Small intestine (tissue), 7 donors: ENCODE measurements at regions not wholly inside any gene's neighbourhood (a gene's known extent, or its start where the extent isn't known, plus 50 kb on each side); places are given as distances from the start of the nearest gene placed in this dataset.

ENCODE experiments used
- DNase-seq, 2 donors: peaks; one replicate each; pipeline versions ENCODE4 v3.0.0 to v3.0.0-alpha.2; 2013
- FAIRE-seq: peaks from 2 replicates; lab custom pipeline; 2012; peaks lifted over from hg19 to GRCh38; lab: Jason Lieb, UNC
- H3K27ac ChIP-seq, 3 donors: one replicate each; pipeline ENCODE4 v1.5.1; 2013; ENCODE audit warnings: low read length in 2 of 3, mild to moderate bottlenecking in 2 of 3, control low read depth in 1 of 3, inconsistent platforms in 1 of 3, low read depth in 1 of 3, moderate library complexity in 1 of 3
- H3K27me3 ChIP-seq, 3 donors: one replicate each; pipeline ENCODE4 v1.6.1; 2013; ENCODE audit warnings: low read length in 3 of 3, inconsistent platforms in 1 of 3; ENCODE audit not compliant: control insufficient read depth in 3 of 3, insufficient read depth in 3 of 3
- H3K36me3 ChIP-seq, 3 donors: one replicate each; pipeline ENCODE4 v1.6.1; 2013; ENCODE audit warnings: low read length in 3 of 3, inconsistent platforms in 1 of 3, low read depth in 1 of 3, mild to moderate bottlenecking in 1 of 3, moderate library complexity in 1 of 3; ENCODE audit not compliant: control insufficient read depth in 3 of 3, insufficient read depth in 2 of 3
- H3K4me1 ChIP-seq, 3 donors: one replicate each; pipeline ENCODE4 v1.6.1; 2013; ENCODE audit warnings: low read length in 2 of 3, inconsistent platforms in 1 of 3, low read depth in 1 of 3, mild to moderate bottlenecking in 1 of 3, moderate library complexity in 1 of 3; ENCODE audit not compliant: control insufficient read depth in 3 of 3, insufficient read depth in 2 of 3
- H3K4me3 ChIP-seq, 3 donors: one replicate each; pipeline ENCODE4 v1.5.1; 2013; ENCODE audit warnings: low read length in 3 of 3, control low read depth in 1 of 3, inconsistent platforms in 1 of 3, low read depth in 1 of 3, mild to moderate bottlenecking in 1 of 3, moderate library complexity in 1 of 3
- H3K9me3 ChIP-seq, 2 donors: one replicate each; pipeline ENCODE4 v1.6.1; 2013; ENCODE audit warnings: low read depth in 1 of 2, low read length in 1 of 2; ENCODE audit not compliant: control insufficient read depth in 2 of 2, insufficient read depth in 1 of 2
- WGBS, 3 donors: extraction: QIAGEN DNeasy Blood & Tissue Kit; methylation state at CpG; one replicate each; pipeline ENCODE4 v1.1.7; 2013; 5-methylcytosine and 5-hydroxymethylcytosine counted together
- donor health status: healthy with polysubstance abuse.
- donor health status: control.
- donor health status: control.
- donor health status: Bipolar disorder and iron deficiency.
- donor health status: healthy.

- H3K27me3 ChIP-seq = no peaks in the 10 kb centered on the region
- H3K27ac ChIP-seq = no peak overlapping the region
- no peak overlapping the region for H3K4me3 ChIP-seq
- no peaks in the 10 kb centered on the region for H3K4me1 ChIP-seq
- no peaks in the 10 kb centered on the region for H3K9me3 ChIP-seq
- DNase-seq (no peak), FAIRE-seq (no peak)
- no peaks in the 10 kb centered on the region for H3K36me3 ChIP-seq
- WGBS, 3 donors = 88 to 92% (median 91%) methylated on average over 1 of the region's 1 CpG
Measured at GRCh38 chr11:106329273-106330018, 252.0 kb downstream of the AASDHPPT start.

GRCh38 chr11:106331176-106331575 is 253.7 kb downstream of the AASDHPPT start:
- no peak for FAIRE-seq
- no peak overlapping the region for H3K4me3 ChIP-seq
- no peaks in the 10 kb centered on the region for H3K27me3 ChIP-seq

DNA sequence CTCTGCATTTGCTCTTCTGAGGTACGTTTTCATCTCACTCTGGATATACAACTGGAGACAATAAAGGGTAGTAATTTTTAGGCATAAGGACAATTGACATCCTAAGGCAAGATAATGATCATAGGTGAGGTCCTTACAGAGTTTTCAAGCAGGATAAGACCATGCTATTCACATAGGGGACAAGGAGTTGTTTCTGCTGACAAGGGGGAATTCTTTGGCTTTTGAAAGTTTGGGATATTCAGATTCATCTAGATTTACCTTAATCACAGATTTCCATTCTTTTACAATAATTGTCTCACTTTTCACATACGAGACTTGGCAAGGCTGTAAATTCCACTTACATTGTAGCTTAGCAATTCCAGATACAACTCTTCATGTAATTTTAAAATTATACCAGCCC is 256.2 kb downstream of the AASDHPPT start:
- Histone ChIP-seq H3K27me3 (no peaks in the 10 kb centered on the region), H3K4me3 (no peak overlapping the region), H3K9me3 (no peaks in the 10 kb centered on the region), H3K27ac (no peak overlapping the region), H3K4me1 (no peaks in the 10 kb centered on the region), H3K36me3 (no peaks in the 10 kb centered on the region)
- FAIRE-seq (no peak), DNase-seq (no peak)
- WGBS, 3 donors = 61 to 75% (median 73%) methylated on average over 2 of the region's 2 CpGs

More at GRCh38 chr11:106331176-106331575, 253.7 kb downstream of the AASDHPPT start:
- DNase-seq = no peak
- no peaks in the 10 kb centered on the region for H3K4me1 ChIP-seq
- H3K27ac ChIP-seq = no peak overlapping the region
- WGBS, 3 donors = 81 to 88% (median 88%) methylated on average over 3 of the region's 3 CpGs
- no peaks in the 10 kb centered on the region for H3K9me3 ChIP-seq
- no peaks in the 10 kb centered on the region for H3K36me3 ChIP-seq

DNA sequence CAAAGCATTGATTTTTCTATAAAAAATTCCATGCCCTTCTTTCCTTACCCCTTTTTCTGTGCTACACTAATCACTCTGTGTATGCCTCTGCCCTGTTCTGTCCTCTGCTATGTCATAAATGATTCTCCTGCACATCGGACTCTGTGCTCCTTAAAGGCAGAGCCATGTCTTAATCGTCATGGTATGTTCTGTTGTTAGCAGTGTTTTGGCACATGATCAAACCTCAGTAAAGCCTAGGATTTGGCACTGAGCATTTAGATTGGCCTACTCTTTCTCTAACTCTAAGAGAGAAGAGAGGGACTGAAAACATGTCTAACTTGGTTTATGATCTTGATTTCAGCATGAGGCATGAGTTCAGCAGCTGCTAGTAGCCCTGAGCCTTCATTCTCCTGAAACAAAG is 266.9 kb downstream of the AASDHPPT start:
- Histone ChIP-seq H3K27me3 (no peaks in the 10 kb centered on the region), H3K27ac (no peak overlapping the region), H3K9me3 (no peaks in the 10 kb centered on the region), H3K4me1 (peaks cover 0 to 8% (median 0%) of the 10 kb centered on the region in 3 donors), H3K36me3 (no peaks in the 10 kb centered on the region), H3K4me3 (no peak overlapping the region)
- WGBS, 3 donors = 16 to 36% (median 19%) methylated on average over 2 of the region's 2 CpGs
- DNase-seq (peak in 1 of 2 donors; percentile 32), FAIRE-seq (no peak)

GRCh38 chr11:106344966-106345365 is 267.5 kb downstream of the AASDHPPT start:
- DNase-seq = no peak
- no peaks in the 10 kb centered on the region for H3K27me3 ChIP-seq
- H3K4me3 ChIP-seq = no peak overlapping the region
- no peaks in the 10 kb centered on the region for H3K36me3 ChIP-seq
- H3K9me3 ChIP-seq = no peaks in the 10 kb centered on the region
- 72 to 92% (median 91%) methylated on average over 1 of the region's 1 CpG for WGBS, 3 donors
- H3K4me1 ChIP-seq = peaks cover 0 to 8% (median 0%) of the 10 kb centered on the region in 3 donors
- H3K27ac ChIP-seq = no peak overlapping the region
- no peak for FAIRE-seq

GRCh38 chr11:106353031-106353430 is 275.6 kb downstream of the AASDHPPT start:
- 80 to 82% (median 82%) methylated on average over 2 of the region's 2 CpGs for WGBS, 3 donors
- FAIRE-seq (no peak), DNase-seq (no peak)
- Histone ChIP-seq H3K27me3 (no peaks in the 10 kb centered on the region), H3K4me3 (no peak overlapping the region), H3K27ac (no peak overlapping the region), H3K36me3 (no peaks in the 10 kb centered on the region), H3K4me1 (no peaks in the 10 kb centered on the region), H3K9me3 (peaks cover 0 to 12% of the 10 kb centered on the region in 2 donors)

- no peaks in the 10 kb centered on the region for H3K27me3 ChIP-seq
- H3K4me1 ChIP-seq = no peaks in the 10 kb centered on the region
- H3K9me3 ChIP-seq = no peaks in the 10 kb centered on the region
- H3K36me3 ChIP-seq = no peaks in the 10 kb centered on the region
- no peak overlapping the region for H3K27ac ChIP-seq
- whole genome bisulfite sequencing, 3 donors = 31 to 58% (median 40%) methylated on average over 2 of the region's 2 CpGs
- no peak overlapping the region for H3K4me3 ChIP-seq
- FAIRE-seq (no peak), DNase-seq (no peak)
Measured at GRCh38 chr11:106369224-106369623, 291.8 kb downstream of the AASDHPPT start.

DNA sequence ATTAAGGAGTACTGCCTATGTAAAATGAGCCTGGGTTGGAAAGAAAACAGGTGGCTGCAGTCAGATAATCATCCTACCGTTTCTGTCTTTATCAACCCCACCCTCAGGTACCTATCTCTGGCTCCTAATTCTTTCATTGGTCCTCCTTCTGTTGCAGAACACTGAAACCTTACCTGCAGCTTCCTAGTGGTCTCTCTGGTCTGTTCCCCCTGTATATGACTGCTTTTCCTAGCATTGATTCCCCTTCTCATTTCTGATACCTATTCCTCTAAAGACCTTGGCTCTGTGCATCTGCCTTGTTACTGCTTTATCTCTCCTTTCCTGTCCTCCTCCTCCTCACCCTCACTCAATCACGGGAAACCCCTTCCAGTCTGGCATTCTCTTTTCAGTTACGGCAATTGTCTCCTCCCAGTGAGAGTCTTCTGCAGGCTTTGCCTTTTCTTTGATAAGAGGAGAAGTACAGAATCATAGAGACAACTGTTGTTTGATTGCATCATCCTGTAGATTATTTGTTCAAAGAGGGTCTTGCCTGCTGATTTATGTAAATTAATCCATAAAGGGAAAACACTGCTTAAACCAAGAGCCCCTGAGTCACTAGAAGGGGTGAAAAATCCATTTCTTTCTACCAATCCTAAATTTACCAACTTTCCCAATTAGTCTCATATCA is 301.2 kb downstream of the AASDHPPT start:
- DNase-seq = no peak
- Histone ChIP-seq H3K27ac (no peak overlapping the region), H3K4me3 (no peak overlapping the region), H3K36me3 (no peaks in the 10 kb centered on the region), H3K4me1 (no peaks in the 10 kb centered on the region), H3K9me3 (no peaks in the 10 kb centered on the region), H3K27me3 (no peaks in the 10 kb centered on the region)
- FAIRE-seq = no peak
- WGBS, 3 donors = 49 to 56% (median 49%) methylated on average over 3 of the region's 3 CpGs
